Gastroesophageal sphincter (tissue), 3 donors: ENCODE measurements at regions not wholly inside any gene's neighbourhood (a gene's known extent, or its start where the extent isn't known, plus 50 kb on each side); places are given as distances from the start of the nearest gene placed in this dataset.

ENCODE experiments used
- CTCF ChIP-seq, 4 experiments: fragments of 200-600 bp in 2 of 4; fragments of 450-650 bp in 2 of 4; sonication (generic) in 1 of 4; IDR thresholded peaks; one replicate each; pipeline ENCODE4 v1.5.1; 2017 to 2019; ENCODE audit warnings: antibody characterized with exemption in 4 of 4, mild to moderate bottlenecking in 2 of 4, moderate library complexity in 2 of 4
- EP300 ChIP-seq: sonication (generic); formaldehyde crosslinking; IDR thresholded peaks from one replicate; pipeline ENCODE4 v1.6.1; 2017; ENCODE audit warnings: antibody characterized with exemption, mild to moderate bottlenecking
- POLR2A ChIP-seq, 2 donors: fragments of 450-650 bp; IDR thresholded peaks; one replicate each; pipeline ENCODE4 v1.6.1; 2017; ENCODE audit warnings: antibody characterized with exemption in 2 of 2, mild to moderate bottlenecking in 2 of 2, moderate library complexity in 1 of 2
- POLR2AphosphoS5 ChIP-seq: sonication (generic); formaldehyde crosslinking; IDR thresholded peaks from one replicate; pipeline ENCODE4 v1.6.1; 2017; ENCODE audit warnings: antibody characterized with exemption

DNA sequence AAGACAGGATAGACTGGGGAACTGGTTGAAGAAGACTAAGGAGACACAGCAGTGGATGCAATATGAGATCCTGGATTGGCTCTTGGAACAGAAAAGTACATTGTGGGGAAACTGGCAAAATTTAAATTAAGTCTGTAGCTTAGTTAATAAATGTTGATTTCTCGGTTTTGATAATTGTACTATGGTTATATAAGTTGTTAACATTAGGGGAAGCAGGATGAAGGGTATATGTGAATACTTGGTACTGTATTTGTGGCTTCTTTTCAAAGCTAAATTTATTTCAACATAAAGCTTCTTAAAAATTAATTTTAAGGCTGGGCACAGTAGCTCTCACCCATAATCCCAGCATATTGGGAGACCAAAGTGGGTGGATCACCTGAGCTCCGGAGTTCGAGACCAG is 103.8 kb downstream of the TMEM17 start:
- TF ChIP-seq EP300, result no peak
- TF ChIP-seq POLR2A (IDR thresholded peaks at IDR 0.05), result no peak
- no peak for TF ChIP-seq CTCF (IDR thresholded peaks at IDR 0.05)
- TF ChIP-seq POLR2AphosphoS5, result no peak
